RPMI8226 (cell line): ENCODE measurements at regions not wholly inside any gene's neighbourhood (a gene's known extent, or its start where the extent isn't known, plus 50 kb on each side); places are given as distances from the start of the nearest gene placed in this dataset.
"Not testable (repeated sequence)": the region's sequence is repeated elsewhere in the genome, so short reads cannot be mapped to it uniquely, and the experiment has no call there.

ENCODE experiments used
- DNase-seq: peaks from one replicate; pipeline ENCODE4 v3.0.0-alpha.2; 2015

- DNase-seq, result no peak
Observed at GRCh38 chr2:230593765-230594164, 118.9 kb upstream of the CAB39 start.

DNA sequence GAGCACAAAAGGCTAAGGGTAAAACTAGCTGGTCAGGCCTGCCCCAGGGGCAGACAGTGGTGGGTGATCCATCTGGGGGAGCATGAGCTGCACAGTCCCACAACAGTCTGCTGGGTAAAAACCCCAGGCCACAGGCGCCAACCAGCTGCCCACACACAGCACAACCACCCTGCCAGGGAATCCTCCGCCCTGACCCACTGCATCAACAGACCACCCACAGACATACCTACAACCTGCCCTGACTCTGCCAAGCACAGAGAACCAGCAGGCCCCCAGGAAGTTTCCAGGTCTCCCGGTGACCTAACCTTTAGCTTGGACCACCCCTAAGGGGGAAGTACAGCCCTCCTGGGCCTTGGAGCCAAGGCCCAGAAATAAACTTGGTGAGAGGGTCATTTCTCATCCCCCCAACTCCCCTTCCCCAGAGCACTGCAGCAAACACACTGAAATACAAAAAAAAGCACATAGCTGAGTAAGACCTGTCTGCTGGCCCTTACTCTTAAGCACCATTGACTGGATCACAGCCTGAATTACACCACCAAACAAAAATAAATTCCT, 118.3 kb upstream of the CAB39 start:
- DNase-seq, result no peak

- DNase-seq, result no peak
Observed at GRCh38 chr2:230599853-230600252, 112.8 kb upstream of the CAB39 start.

DNA sequence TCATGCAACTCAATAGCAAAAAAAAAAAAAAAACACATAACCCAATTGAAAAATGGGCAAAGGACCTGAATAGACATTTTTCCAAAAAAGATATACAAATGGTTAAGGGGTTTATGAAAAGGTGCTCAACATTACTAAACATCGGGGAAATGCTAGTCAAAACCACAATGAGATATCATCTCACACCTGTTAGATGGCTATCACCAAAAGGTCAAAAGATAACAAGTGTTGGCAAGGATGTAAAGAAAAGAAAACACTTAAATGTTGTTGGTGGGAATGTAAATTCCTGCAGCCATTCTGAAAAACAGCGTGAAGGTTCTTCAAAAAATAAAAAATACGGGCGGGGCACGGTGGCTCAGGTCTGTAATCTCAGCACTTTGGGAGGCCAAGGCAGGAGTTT, 112.4 kb upstream of the CAB39 start:
- DNase-seq, result no peak

DNA sequence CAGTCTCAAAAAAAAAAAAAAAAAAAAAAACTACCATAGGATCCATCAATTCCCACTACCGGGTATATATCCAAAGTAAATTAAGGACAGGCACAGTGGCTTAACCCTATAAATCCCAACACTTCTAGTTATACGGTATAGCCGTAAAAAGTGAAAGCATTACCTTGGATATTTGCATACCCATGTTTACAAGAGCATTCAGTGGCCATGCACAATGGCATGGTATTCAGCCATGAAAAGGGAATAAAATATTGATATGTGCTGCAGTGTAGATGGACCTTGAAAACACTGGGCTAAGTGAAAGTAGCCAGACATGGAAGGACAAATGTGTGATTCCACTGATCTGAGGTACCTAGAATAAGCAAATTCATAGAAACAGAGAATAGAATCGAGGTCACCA, 111.8 kb upstream of the CAB39 start:
- no peak for DNase-seq

DNA sequence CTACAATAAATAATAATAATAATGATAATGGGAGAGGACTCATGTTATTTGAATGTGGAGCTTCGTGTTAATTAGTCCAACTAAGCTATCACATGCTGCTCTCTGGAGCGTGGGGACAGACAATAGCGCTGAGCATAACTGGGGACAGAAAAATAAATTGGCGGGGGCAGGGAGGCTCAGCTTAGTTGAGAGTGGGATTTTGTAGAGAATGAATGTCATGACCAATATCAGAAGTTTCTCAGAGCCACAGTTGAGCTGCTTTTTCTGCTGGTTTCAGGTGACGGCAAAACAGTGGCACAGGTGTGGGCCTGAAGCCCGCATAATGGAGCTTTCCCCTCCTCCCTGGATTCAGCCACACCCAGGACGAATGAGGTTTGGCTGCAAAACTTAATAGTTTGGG, 111.1 kb upstream of the CAB39 start:
- DNase-seq, result no peak

DNA sequence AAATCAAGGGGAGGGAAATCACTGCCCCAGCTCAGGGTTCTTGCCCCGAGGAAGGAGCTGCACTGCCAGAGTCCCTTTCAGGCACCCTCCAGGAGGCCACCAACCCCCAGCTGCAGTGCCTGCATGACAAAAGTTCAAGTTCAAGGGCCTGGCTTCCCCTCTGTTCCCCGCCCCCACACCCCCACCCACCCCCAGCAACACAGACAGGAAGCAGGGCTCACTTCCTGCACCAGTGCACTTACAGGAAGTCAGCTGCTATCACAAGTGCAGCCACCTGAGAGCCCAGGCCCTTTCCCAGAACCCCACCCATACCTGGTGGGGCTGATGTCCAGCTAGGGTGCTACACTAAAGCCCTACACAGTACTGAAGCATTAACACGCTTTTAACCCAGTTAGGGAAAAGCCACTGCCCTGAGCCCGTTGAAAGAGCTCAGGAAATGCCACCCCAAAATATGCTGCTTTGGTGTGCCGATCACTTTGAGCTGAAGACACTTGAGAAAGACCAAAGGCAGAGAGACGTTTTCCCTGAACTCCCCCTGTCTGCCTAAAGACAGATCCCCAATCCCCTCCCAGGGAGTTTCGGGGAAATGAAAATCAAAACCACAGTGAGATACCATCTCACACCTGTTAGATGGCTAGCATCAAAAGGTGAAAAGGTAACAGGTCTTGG, 109.9 kb upstream of the CAB39 start:
- peak; percentile 18 for DNase-seq

GRCh38 chr2:230603317-230603716, 109.3 kb upstream of the CAB39 start:
- not testable (repeated sequence) for DNase-seq

GRCh38 chr2:230604158-230604557, 108.5 kb upstream of the CAB39 start:
- DNase-seq, result not testable (repeated sequence)

- no peak for DNase-seq
Observed at GRCh38 chr2:230614040-230614439, 98.6 kb upstream of the CAB39 start.

GRCh38 chr2:230614913-230615332, 97.7 kb upstream of the CAB39 start:
- DNase-seq, result peak; percentile 59

- DNase-seq, result not testable (repeated sequence)
Observed at GRCh38 chr2:230617256-230617706, 95.4 kb upstream of the CAB39 start.

DNA sequence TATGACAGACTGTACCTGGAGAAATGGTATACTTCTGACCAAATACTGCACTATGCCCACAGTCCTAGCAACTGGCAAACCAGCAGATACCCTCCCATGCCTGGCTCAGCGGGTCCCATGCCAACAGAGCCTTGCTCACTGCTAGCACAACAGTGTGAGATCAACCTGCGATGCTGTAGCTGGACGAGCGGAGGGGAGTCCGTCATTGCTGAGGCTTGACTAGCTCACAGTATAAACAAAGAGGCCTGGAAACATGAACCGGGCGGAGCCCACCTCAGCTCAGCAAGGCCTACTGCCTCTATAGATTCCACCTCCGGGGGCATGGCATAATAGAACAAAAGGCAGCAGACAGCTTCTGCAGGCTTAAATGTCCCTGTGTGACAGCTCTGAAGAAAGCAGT, 93.2 kb upstream of the CAB39 start:
- DNase-seq, result no peak

DNA sequence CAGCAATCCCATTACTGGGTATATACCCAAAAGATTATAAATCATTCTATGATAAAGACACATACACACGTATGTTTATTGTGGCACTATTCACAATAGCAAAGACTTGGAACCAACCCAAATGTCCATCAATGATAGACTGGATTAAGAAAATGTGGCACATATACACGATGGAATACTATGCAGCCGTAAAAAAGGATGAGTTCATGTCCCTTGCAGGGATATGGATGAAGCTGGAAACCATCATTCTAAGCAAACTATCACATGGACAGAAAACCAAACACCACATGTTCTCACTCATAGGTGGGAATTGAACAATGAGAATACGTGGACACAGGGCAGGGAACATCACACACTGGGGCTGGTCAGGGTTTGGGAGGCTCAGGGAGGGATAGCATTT, 87.4 kb upstream of the CAB39 start:
- DNase-seq, result not testable (repeated sequence)

DNA sequence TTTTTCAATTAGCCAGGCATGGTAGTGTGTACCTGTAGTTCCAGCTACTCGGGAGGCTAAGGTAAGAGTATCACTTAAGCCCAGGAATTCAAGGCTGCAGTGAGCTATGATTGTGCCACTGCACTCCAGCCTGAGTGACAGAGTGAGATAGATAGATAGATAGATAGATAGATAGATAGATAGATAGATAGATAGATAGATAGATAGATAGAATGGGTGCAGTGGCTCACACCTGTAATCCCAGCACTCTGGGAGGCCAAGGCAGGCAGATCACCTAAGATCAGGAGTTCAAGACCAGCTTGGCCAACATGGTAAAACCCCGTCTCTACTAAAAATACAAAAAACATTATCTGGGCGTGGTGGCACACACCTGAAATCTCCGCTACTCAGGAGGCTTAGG, 85.6 kb upstream of the CAB39 start:
- not testable (repeated sequence) for DNase-seq

- DNase-seq, result no peak
Observed at GRCh38 chr2:230627806-230628724, 84.6 kb upstream of the CAB39 start.

DNA sequence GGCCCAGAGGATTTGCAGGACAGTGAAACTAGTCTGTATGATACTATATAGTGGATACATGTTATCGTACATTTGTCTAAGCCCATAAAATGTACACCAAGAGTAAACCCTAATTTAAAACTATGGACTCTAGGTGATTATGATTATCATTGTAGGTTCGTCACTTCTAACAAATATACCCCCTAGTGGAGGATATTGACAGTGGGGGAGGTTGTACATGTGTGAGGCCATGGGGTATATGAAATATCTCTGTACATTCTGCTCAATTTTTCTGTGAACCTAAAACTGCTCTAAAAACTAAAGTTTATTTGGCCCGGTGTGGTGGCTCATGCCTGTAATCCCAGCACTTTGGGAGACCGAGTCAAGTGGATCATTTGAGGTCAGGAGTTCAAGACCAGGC, 81.2 kb upstream of the CAB39 start:
- no peak for DNase-seq

DNA sequence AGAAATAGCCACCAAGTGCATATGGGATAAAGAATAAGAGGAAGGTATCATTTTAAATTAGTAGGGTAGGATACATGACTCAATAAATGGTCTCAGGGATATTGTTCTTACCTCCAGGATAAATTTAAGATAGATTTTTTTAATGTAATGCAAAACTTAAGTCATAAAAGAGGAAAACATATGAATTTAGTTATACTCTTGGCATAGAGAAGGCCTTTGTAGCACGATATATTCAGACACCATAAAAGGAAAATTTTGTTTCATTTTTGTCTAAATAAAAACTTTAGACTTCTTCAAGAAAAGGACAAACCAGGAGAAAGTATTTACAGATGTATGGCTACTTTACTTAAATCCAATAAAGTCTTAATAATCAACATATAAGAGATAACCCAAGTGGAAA, 78.5 kb upstream of the CAB39 start:
- no peak for DNase-seq

DNA sequence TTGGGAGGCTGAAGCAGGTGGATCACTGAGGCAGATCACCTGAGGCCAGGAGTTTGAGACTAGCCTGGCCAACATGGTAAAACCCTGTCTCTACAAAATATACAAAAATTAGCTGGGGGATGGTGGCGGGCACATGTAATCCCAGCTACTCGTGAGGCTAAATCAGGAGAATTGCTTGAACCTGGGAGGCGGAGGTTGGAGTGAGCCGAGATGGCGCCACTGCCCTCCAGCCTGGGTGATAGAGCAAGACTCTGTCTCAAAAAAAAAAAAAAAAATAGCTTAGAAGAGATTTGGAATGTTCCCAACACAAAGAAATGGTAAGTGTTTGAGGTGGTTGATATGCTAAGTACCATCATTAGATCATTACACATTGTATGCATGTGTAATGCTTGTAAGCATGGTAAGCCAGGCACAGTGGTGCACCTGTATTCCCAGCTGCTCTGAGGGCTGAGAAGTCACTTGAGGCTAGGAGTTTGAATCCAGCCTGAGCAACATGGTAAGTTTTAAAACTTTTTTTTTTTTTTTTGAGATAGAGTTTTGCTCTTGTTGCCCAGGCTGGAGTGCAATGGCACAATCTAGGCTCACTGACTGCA, 77.8 kb upstream of the CAB39 start:
- not testable (repeated sequence) for DNase-seq

- DNase-seq, result no peak
Observed at GRCh38 chr2:230636684-230637271, 75.9 kb upstream of the CAB39 start.

DNA sequence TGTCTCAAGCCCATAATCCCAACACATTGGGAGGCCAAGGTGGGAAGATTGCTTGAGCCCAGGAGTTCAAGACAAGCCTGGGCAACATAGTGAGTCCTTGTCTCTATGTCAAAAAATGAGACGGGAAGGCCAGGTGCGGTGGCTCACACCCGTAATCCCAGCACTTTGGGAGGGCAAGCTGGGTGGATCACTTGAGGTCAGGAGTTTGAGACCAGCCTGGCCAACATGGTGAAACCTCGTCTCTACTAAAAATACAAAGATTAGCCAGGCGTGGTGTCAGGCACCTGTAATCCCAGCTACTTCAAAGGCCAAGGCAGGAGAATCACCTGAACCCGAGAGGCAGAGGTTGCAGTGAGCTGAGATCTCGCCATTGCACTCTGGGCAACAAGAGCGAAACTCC, 75.2 kb upstream of the CAB39 start:
- DNase-seq, result not testable (repeated sequence)

DNA sequence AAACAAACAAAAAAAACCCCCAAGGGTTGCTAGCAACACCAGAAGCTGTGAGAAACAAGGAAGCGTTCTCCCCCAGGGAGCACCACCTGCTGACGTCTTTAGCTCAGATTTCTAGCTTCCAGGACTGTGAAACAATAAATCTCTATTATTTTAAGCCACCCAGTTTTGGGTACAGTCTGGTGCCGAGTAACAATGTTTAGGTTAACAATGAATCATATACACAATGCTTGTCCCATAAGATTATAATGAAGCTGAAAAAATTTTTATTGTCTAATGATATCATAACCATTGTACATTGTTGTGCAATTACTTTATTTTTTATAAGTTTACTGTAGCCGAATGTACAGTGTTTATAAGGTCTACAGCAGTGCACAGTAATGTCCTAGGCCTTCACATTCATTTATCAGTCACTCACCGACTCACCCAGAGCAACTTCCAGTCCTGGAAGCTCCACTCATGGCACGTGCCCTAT, 72.1 kb upstream of the CAB39 start:
- no peak for DNase-seq

- DNase-seq, result no peak
Observed at GRCh38 chr2:230642966-230643365, 69.7 kb upstream of the CAB39 start.
